Myocyte (in vitro differentiated cells): ENCODE measurements at regions not wholly inside any gene's neighbourhood (a gene's known extent, or its start where the extent isn't known, plus 50 kb on each side); places are given as distances from the start of the nearest gene placed in this dataset.
"Not testable (repeated sequence)": the region's sequence is repeated elsewhere in the genome, so short reads cannot be mapped to it uniquely, and the experiment has no call there.

Experiments
- DNase-seq: peaks from one replicate; pipeline ENCODE4 v3.0.0-alpha.2; 2012; ENCODE audit warnings: low read depth

DNA sequence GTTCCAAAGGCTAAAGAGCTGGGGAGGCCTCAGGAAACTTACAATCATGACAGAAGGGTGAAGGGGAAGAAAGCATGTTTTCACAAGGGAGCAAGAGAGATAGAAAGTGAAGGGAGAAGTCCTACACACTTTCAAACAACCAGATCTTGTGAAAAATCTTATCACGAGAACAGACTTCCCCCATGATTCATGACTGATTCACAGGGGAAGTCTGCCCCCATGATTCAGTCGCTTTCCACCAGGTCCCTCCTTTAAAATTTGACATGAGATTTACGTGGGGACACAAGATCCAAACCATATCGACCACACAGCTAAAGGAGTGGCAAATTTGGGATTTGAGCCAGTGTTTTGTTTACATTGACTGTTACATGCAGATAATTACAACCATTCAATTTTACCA lies 971.1 kb upstream of the HS3ST1 start:
- DNase-seq: no peak

DNA sequence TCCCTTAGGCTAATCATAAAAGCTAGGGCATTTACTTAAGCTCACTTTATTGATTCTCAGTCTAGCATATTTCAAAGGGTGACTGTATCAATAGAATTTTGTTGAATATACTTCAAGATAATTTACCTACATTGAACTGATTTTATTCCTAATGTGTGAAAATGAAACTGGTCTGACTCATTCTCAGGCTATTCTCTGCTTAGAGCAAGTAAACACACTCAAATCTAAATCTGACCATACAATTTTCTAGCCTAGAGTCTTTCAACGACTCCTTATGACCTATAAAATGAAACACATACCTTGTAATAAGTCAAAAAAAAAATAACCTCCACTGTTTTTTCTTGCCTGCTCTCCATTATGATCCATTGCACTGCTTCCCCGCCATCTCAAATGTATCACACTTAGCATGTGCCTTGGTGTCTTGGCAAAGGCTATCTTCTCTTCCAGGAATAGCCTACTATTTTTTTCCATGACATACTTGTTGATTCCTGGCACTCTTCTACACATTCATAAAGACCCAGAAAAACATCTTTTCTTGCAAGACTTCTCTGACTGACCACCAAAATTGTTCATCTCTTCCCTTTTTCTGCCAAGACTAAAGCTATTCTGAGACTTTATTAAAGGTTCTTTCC lies 965.1 kb upstream of the HS3ST1 start:
- DNase-seq: no peak

DNA sequence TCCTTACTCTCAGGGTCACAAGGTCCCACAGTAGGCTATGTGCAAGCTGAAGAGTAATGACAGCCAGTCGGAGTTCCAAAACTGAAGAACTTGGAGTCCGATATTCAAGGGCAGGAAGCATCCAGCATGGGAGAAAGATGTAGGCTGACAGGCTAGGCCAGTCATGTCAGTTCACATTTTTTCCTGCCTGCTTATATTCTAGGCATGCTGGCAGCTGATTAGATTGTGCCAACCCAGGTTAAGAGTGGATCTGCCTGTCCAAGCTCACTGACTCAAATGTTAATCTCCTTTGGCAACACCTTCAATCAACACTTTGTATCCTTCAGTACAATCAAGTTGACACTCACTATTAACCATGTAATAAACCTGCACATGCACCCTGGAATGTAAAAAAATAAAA lies 960.9 kb upstream of the HS3ST1 start:
- no peak for DNase-seq

DNA sequence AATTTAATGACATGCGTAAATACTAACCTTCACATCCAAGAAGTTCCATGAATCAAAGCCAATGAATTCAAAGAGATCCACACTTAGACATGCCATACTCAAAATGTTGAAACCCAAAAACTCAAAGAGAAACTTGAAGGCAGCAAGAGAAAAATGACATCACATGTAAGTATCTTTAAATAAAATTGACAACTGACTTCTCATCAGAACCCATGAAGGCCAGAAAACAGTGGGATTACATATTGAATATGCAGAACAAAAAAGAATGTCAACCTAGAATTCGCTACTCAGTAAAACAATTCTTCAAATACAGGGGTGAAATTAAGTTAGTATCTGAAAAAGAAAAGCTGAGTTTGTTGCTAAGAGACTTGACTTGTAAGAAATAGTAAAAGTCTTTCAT lies 953.9 kb upstream of the HS3ST1 start:
- no peak for DNase-seq

DNA sequence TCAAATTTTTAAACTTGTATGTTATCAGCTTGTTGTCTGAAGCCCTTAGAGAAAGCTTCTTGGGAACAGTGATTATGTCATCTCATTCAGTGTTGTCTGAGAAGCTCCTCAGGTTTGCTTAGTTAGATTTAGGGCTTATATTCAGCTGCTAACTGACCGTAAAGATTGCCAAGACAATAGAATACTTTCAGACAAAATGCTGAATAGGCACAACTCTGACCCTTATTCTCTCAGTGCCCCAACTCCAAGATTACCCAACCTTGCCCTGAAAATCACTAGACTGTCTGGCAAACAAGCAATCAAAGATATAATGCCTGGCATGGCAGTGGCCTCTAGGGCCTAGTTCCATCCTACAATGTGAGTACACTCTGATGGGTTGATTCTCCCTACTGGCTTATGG lies 950.5 kb upstream of the HS3ST1 start:
- DNase-seq: no peak

DNA sequence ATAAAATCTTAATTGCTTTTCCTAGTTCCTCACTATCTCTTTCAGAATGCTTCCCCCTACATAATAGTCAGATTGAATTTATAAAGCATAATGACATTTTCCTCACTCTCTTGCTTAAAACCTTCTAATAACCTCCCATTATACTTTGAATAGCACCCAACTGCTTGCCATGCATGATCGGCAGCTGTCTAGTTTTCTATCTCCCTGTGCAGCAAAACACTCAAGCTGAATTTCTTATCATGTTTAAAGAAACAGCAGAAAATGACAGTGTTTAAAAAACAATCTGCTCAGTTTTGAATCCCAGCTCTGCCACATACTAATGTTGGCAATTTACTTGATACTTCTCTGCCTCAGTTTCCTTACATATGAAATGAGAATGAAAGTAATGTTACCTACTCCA lies 947.1 kb upstream of the HS3ST1 start:
- no peak for DNase-seq

DNA sequence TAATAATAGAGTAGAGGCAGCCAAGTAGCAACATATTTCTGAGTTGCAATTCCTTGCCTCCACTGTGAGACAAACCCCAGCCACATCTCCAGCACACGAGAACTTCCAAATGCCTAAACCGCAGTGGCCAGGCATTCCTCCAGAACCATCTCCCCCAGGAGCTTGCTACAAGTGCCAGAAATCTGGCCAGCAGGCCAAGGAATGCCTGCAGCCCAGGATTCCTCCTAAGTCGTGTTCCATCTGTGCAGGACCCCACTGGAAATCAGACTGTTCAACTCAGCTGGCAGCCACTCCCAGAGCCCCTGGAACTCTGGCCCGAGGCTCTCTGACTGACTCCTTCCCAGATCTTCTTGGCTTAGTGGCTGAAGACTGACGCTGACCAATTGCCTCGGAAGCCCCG lies 937.2 kb upstream of the HS3ST1 start:
- not testable (repeated sequence) for DNase-seq

DNA sequence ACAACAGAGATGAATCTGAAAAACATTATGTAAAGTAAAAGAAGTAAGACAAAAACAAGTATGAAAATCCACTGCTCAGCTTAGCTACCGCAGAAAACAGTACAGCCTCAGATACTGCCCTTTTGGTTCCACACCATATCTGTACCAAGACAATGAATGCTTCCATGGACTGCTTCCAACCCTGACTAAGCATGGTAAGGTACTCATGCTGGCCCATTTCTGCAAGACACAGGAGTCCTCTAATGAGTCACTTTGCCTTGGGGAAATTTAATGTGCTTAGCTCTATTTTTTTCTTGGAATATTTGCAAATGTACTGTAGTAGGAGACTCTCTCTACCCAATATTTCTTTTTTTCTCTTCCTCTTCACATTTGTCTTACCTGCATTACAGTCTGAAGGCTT lies 931.7 kb upstream of the HS3ST1 start:
- no peak for DNase-seq

DNA sequence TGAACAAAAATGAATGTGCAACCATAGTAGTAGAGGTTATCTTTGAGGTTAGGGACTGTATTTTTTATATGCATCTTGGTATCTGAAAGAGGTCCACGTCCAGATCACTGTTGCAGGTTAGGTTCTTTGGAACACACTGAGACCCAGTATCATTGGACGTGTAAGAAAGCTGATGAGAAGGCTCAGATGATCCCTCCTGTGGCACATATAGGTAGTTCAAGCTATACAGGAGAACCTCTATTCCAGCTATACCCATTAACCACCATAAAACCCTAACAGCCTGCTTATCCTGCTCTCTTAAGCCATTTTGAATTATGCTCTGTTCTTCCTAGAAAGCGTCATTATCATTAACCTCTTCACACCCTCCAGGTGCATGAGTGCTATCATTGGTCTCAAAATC lies 930.7 kb upstream of the HS3ST1 start:
- no peak for DNase-seq

DNA sequence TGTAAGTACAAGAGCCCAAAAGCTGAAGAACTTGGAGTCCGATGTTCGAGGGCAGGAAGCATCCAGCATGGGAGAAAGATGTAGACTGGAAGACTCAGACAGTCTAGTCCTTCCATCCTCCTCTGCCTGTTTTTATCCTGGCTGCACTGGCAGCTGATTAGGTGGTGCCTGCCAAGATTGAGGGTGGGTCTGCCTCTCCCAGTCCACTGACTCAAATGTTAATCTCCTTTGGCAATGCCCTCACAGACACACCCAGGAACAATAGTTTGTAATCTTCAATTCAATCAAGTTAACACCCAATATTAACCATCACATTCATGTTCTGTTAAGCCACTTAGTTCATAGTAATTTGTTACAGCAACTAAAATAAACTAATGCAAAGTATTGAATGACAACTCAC lies 904.4 kb upstream of the HS3ST1 start:
- DNase-seq: not testable (repeated sequence)

DNA sequence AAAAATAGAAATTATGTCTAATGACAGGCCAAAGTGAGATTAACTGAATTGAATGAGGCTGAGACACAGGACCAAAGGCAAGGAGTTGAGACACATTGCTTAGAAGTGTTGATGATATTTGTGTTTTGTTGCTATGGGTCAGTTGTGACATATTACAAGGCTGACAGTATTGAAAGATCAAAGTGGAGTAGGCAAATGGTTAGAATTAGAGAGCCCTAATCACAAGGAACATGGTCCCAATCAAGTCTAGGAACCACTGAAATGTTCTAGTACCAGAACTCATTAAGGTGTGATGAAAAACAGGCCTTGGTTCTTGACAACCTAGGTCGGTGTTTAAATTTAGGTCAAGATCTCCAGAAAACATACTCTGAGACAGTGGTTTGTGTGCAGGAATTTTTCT lies 896.3 kb upstream of the HS3ST1 start:
- no peak for DNase-seq

DNA sequence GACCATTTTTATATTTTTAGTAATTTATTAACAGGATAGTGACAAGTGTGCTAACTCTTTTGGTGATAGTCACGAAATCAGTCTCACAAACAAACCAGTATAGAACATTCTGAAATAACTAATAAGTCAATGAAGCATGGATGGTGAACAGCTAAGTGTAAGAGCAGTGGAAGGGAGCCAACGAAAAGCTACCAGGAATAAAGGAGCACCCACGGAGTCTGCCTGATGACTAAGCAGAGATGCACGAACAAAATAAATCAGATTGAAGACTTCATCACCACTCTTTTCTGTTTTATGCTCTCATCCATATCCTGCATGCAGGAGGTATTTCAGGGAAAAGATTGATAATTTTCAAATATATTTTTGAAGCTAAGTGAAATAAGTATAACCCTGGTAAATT lies 891.1 kb upstream of the HS3ST1 start:
- DNase-seq: no peak

DNA sequence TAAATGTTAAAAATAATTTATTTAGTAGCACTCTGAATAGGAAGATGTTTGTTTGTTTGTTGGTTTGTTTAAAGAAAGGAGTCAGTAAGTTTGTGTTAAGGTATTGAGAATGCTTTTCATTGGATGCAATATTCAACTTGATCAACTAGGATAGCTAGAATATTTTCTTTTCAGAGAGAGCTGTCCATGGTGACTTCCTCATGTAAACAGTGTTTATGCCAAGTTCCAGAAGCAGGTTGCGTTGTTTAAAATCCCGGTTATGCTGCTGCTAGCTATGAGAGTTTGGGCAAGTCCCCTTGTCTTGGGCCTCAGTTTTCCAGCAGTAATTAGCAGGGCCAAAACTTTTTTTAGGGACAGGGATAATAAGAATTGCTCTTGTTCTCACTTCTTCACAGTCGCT lies 876.2 kb upstream of the HS3ST1 start:
- no peak for DNase-seq

DNA sequence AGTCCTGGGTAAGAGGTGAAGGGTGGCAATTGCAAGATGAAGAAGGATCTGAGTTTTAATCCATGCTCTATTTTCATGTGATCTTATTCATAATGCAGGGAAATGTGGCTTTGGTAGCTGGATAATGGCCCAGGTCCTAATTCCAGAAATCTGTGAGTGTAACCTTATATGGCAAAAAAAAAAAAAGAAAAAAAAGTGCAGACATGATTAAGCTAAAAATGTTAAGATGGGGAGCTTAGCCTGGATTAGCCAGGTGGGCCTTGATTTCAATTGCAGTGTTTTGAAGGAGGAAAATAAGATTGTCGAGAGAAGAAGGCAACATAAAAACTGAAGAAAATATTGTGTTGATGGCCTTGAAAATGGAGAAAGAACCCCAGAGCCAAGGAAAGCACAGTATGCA lies 867.7 kb upstream of the HS3ST1 start:
- no peak for DNase-seq

DNA sequence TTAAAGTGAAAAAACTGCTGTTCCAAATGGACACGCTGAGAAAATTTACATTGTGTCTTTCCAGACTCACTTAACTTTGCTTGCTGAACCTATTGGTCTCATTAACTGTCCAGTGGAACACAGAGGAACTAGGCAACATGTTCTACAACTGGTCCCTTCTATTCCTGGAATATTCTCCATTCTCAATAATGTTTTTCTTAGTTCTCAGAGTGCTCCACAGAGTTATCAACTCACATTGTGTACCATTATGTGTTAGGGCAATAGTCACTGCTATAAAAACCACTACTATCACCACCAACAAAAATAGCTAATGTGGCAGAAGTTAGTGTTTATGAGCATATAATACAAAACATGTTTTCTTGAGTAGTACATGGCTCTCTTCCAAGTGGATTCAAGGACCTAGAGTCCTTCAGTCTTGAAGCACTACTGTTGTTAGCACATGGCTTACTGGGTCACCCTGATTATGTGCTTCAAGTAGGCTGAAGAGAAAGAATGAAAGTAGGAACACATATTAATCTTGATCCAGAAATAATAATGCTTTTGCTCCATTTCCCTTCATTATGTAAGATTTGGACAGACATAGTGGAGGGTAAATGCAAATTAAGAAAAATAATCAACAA lies 865.3 kb upstream of the HS3ST1 start:
- no peak for DNase-seq

DNA sequence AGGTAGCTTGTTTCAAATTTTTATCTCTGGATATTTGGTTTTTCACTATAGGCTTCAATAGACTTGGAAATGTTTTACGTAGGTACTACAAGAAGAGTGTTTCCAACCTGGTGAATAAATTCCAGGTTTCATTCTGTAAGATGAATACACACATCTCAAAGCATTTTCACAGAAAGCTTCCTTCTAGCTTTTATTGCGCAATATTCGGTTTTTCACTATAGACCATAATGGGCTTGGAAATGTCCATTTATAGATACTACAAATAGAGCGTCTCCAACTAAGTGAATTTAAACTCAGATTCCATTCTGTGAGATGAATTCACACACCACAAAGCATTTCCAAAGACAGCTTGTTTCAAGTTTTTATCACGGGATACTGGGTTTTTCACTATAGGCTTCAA lies 857.7 kb upstream of the HS3ST1 start:
- no peak for DNase-seq

DNA sequence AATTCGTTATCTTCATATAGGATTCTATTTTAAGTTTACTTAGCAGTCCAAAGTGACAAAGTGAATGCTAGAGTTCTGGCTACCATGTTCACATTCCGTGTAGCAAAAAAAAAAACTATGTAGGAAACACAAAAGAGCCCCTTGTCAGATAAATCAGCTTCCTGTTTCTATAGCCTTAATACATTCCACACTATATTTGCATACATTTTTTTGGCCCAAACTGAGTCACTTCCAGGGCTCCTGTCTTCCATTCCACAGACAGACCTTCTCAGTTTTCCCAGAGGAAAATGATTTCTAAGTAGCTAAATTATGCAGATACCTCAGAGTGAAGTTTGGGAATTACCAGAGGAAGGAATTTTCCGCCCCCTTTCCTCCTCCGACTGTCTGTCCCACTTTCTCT lies 841.9 kb upstream of the HS3ST1 start:
- DNase-seq: no peak

DNA sequence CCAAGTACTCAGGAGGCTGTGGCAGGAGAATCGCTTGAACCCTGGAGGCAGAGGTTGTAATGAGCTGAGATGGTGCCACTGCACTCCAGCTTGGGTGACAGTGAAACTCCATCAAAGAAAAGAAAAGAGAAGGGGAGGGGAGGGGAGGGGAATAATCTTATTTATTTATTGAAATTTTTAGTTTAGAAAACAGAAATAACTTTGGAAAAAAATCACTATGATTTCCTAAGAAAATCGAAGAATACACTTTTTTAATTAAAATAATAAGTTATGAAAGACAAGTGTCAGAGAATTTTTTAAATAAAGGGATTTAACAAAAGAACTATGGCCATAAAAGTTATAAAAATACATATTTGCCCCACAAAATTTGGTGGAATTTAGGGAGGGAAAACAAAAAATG lies 836.9 kb upstream of the HS3ST1 start:
- no peak for DNase-seq

DNA sequence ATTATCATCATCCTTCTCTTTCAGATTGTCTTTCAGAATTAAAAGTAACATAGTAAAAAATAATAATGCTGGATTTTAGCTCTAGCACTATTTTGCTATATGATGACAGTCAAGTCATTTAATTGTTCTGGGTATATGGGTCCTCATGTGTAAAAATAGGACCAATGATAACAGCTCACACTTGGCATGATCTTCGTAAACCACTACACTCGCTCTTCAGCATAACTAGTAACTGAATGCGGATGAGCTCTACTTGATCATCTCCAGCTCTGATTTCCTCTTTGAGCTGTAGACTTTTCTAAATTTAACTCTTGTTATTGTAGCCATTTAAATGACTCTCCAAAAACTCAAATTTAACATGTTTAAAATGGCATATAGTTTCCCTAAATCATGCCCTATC lies 831.8 kb upstream of the HS3ST1 start:
- DNase-seq: no peak

DNA sequence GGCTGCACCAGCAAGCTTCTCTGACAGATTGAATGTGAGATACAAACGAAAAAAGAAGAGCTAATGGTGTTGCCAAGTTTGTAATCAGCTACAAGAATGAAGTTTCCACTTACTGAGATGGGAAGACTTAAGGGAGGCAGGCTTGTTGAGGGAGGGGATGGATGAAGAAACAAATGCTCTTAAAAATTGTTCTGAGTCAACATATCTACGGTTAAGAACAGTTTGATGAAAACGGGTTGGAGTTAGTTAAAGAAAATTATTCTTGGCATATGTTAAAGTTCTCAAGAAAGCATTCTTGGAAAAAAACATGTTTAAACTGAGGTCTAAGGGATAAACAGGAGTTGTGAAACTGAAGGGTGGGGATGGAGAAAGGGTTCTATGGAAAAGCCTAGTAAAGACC lies 816.3 kb upstream of the HS3ST1 start:
- DNase-seq: no peak

DNA sequence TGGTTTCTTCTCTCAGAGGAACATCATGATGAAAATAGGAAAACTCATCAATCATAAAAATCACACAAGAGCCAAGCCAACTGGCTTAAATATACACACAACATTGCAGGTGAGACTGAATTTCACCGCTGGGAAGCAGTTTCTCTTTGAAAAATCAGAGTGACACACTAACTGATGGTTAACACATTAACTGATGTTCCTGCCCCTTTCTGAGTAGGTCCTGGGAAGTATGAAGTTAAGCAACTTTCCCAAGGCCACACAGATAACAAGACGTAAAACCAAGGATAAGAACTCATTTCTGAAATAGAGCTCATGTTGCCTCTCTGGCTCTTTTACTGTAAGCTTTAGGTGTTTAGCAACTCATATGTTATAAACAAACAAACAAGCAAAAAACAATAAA lies 813.7 kb upstream of the HS3ST1 start:
- DNase-seq: no peak

DNA sequence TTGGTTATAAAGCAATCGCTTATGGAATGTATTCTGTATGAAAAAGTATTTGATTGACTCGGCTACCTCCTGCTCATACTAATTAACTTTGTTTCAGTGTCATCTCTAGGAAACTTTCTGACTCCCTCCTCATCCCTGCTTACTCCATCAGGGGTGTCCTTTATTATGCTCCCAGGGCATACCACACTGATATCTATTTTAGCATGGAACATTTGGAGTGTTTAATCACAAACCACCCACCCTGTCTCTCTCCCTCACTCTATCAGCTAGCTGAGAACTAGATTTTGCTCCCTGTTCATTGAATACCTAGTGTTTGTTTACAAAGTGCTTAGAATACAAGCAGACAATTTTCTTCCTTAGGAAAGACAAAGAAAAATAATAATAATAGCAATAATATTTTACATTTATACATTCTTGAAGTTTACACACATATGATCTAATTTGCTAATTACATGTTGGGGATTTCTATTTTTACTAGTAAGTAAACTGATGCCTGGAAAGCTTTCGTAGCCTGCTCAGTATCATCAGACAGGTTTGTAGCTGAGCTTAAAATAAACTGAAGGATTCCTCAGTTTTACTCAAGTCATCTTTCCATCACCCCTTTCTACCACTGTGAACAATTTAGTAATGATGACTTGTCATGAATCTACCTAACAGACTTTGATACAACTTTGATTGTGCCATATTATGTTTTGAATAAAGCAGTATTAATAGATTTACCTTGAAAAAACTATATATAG lies 811.4 kb upstream of the HS3ST1 start:
- no peak for DNase-seq

DNA sequence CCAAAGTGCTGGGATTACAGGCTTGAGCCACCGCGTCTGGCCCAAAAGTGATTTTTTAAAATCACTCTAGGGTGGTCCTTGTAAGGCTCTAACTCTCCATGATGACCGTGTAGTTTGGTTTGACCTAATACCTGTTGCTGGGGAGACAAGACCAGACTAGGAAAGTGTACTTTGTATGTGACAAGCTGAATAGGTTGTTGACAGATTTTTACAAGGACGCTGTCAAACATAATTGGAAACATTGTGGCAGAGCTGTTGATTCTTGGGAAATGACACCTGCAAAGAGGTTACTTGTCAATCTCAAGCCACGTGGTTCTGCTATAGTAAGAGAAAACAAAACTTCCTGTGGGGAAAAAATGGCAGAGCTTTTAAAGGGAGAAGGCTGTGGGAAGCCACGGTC lies 802.4 kb upstream of the HS3ST1 start:
- DNase-seq: no peak
